OCI-LY3 (cell line): ENCODE measurements at regions not wholly inside any gene's neighbourhood (a gene's known extent, or its start where the extent isn't known, plus 50 kb on each side); places are given as distances from the start of the nearest gene placed in this dataset.

Experiments
- H2AFZ ChIP-seq: fragments of 200-600, 300-600 bp; shearing (Covaris generic); 2 replicates; pipeline ENCODE4 v1.6.0; 2014; ENCODE audit warnings: antibody characterized with exemption, low read depth, low read length
- H3K27ac ChIP-seq: fragments of 200-600, 300-600 bp; sonication (generic); 2 replicates; pipeline ENCODE4 v1.5.1; 2014; ENCODE audit warnings: mild to moderate bottlenecking, low read length, moderate library complexity, mixed read lengths
- H3K27me3 ChIP-seq: fragments of 200-600, 300-600 bp; sonication (generic); 2 replicates; pipeline ENCODE4 v1.6.1; 2014; ENCODE audit warnings: low read depth, low read length, mixed read lengths
- H3K36me3 ChIP-seq: fragments of 200-600, 300-600 bp; sonication (generic); replicated peaks from 2 replicates; pipeline ENCODE3; 2014; ENCODE audit warnings: low read depth, low read length, mixed read lengths
- H3K4me1 ChIP-seq: fragments of 300-600, 200-600 bp; sonication (generic); 2 replicates; pipeline ENCODE4 v1.6.1; 2014; ENCODE audit warnings: low read length, mixed read lengths
- H3K4me2 ChIP-seq: fragments of 200-600, 300-600 bp; sonication (generic); 2 replicates; pipeline ENCODE4 v1.6.1; 2014; ENCODE audit warnings: low read length, mixed read lengths
- H3K4me3 ChIP-seq: fragments of 300-600, 200-600 bp; sonication (generic); 2 replicates; pipeline ENCODE4 v1.5.1; 2014; ENCODE audit warnings: antibody characterized with exemption, mild to moderate bottlenecking, low read length, moderate library complexity
- H3K79me2 ChIP-seq: fragments of 300-600, 200-600 bp; shearing (Covaris generic); 2 replicates; pipeline ENCODE4 v1.6.1; 2014; ENCODE audit warnings: mild to moderate bottlenecking, low read length, mixed read lengths
- H3K9ac ChIP-seq: fragments of 300-600, 200-600 bp; shearing (Covaris generic); 2 replicates; pipeline ENCODE4 v1.6.0; 2014; ENCODE audit warnings: mild to moderate bottlenecking, low read length, moderate library complexity
- H3K9me3 ChIP-seq: fragments of 200-600, 300-600 bp; shearing (Covaris generic); 2 replicates; pipeline ENCODE4 v1.6.1; 2014; ENCODE audit warnings: low read length, mixed read lengths; ENCODE audit not compliant: insufficient read depth
- H4K20me1 ChIP-seq: fragments of 200-600, 300-600 bp; sonication (generic); 2 replicates; pipeline ENCODE4 v1.6.1; 2016; ENCODE audit warnings: low read length, mixed read lengths; ENCODE audit not compliant: insufficient read depth
- EZH2phosphoT487 ChIP-seq: fragments of 200-600 bp; shearing (Covaris generic); IDR thresholded peaks from 2 replicates; pipeline ENCODE4 v1.6.1; 2018; ENCODE audit warnings: antibody characterized with exemption, mixed run types, low read depth
- TF ChIP-seq, protein P1 (sequence below): fragments of 200-600, 300-600 bp; sonication (generic); IDR thresholded peaks from 2 replicates; pipeline ENCODE4 v1.5.1; 2014; ENCODE audit warnings: antibody characterized with exemption, low read length, low read depth

DNA sequence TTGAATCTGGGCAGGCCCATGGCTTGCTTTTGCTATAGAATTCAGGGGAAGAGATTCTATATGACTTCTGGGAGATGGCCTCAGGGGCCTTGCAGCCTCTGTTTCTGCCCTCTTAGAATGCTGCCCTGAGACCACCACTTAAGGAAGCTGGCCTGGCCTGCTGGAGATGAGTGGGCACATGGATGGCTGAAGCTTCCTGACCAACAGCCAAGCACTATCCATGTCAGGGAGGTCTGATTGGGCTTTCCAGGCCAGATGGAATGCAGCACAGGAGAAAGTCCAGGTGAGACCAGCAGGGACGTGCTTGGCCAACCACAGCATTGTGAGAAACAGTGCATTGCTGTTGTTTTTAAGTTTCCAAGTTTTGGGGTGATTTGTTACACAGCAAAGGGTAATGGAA is 308.1 kb downstream of the PTPRU start:
- H3K4me1 ChIP-seq = no peaks in the 10 kb centered on the region
- no peaks in the 10 kb centered on the region for H3K9me3 ChIP-seq
- no peaks in the 10 kb centered on the region for H3K79me2 ChIP-seq
- no peak overlapping the region for H3K27ac ChIP-seq
- H3K4me2 ChIP-seq = no peak overlapping the region
- TF ChIP-seq EZH2phosphoT487 = no peak
- TF ChIP-seq, protein P1, sequence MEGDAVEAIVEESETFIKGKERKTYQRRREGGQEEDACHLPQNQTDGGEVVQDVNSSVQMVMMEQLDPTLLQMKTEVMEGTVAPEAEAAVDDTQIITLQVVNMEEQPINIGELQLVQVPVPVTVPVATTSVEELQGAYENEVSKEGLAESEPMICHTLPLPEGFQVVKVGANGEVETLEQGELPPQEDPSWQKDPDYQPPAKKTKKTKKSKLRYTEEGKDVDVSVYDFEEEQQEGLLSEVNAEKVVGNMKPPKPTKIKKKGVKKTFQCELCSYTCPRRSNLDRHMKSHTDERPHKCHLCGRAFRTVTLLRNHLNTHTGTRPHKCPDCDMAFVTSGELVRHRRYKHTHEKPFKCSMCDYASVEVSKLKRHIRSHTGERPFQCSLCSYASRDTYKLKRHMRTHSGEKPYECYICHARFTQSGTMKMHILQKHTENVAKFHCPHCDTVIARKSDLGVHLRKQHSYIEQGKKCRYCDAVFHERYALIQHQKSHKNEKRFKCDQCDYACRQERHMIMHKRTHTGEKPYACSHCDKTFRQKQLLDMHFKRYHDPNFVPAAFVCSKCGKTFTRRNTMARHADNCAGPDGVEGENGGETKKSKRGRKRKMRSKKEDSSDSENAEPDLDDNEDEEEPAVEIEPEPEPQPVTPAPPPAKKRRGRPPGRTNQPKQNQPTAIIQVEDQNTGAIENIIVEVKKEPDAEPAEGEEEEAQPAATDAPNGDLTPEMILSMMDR = no peak
- no peak overlapping the region for H3K4me3 ChIP-seq
- no peak overlapping the region for H2AFZ ChIP-seq
- H3K9ac ChIP-seq = no peak overlapping the region
- no peaks in the 10 kb centered on the region for H3K27me3 ChIP-seq
- no peaks in the 10 kb centered on the region for H3K36me3 ChIP-seq
- no peaks in the 10 kb centered on the region for H4K20me1 ChIP-seq

DNA sequence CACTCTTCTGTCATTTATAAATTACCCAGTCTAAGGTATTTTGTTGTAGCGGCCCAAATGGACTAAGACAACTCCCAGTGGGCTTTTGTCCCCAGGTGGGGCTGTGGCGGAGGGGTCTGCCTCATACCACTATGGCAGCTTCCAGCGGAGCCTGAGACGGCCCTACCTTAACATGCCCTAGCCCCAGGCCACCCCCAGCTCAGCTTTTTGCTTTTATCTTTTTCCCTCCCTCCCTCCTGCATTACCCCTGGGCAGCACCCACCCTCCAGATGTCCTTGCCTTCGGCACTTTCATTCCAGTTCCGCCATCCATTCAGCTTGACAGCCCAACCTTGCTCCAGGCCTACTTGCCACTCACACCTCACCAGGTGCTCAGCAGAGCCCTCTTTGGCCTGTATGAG is 307.3 kb downstream of the PTPRU start:
- H3K4me2 ChIP-seq = no peak overlapping the region

DNA sequence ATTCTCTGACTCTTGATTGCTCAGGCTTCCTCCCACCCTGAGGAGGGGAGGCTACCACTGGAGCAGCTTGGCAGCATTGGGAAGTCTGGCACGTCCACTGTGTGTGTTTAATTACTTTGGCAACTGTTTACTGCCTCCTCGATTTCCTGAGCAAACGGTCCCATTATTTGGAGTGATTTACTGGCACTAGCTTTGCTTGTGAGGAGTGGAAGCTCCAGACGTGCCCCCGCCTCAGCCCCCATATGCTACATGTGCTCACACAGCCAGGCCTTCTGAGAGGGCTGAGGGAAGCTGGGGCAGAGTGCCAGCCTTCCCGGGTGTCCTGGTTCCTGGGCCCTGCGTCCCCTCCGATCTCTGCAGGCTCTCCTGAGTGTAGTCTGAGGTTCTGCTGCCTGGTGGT is 306.2 kb downstream of the PTPRU start:
- Histone ChIP-seq H3K9me3 (no peaks in the 10 kb centered on the region), H4K20me1 (no peaks in the 10 kb centered on the region), H3K36me3 (no peaks in the 10 kb centered on the region), H3K79me2 (no peaks in the 10 kb centered on the region), H3K4me3 (no peak overlapping the region), H2AFZ (no peak overlapping the region), H3K4me1 (no peaks in the 10 kb centered on the region), H3K27ac (no peak overlapping the region), H3K9ac (no peak overlapping the region), H3K27me3 (no peaks in the 10 kb centered on the region), H3K4me2 (no peak overlapping the region)
- no peak for TF ChIP-seq EZH2phosphoT487
- TF ChIP-seq, protein P1 = no peak

More for the DNA sequence above, 307.3 kb downstream of the PTPRU start:
- no peaks in the 10 kb centered on the region for H3K9me3 ChIP-seq
- no peak for TF ChIP-seq EZH2phosphoT487
- TF ChIP-seq, protein P1 = no peak
- H3K27me3 ChIP-seq = no peaks in the 10 kb centered on the region
- no peaks in the 10 kb centered on the region for H3K36me3 ChIP-seq
- no peaks in the 10 kb centered on the region for H4K20me1 ChIP-seq
- no peaks in the 10 kb centered on the region for H3K79me2 ChIP-seq
- H2AFZ ChIP-seq = no peak overlapping the region
- H3K4me1 ChIP-seq = no peaks in the 10 kb centered on the region
- H3K27ac ChIP-seq = no peak overlapping the region
- H3K9ac ChIP-seq = no peak overlapping the region
- H3K4me3 ChIP-seq = no peak overlapping the region

DNA sequence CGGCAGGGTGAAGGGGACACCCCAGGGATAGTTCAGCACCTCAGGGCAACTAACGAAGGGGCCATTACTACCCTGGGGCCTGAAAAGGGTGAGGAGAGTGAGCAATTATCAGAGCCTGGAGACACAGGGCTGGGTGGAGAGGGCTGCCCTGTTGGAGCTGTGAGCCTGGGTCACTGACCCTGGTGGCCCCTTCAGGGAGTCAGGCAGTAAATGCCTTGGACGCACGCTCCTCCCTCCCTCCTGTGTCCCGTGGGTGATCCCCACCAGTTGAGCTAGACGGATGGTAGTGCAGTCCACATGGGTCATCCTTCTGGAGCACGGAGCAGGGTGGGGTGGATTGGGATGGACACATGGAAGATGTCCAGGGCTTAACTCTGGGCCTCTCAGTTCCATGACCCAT is 305.3 kb downstream of the PTPRU start:
- Histone ChIP-seq H4K20me1 (no peaks in the 10 kb centered on the region), H3K27me3 (no peaks in the 10 kb centered on the region), H3K36me3 (no peaks in the 10 kb centered on the region), H2AFZ (no peak overlapping the region), H3K9me3 (no peaks in the 10 kb centered on the region), H3K4me3 (no peak overlapping the region), H3K27ac (no peak overlapping the region), H3K4me1 (no peaks in the 10 kb centered on the region), H3K79me2 (no peaks in the 10 kb centered on the region), H3K9ac (no peak overlapping the region), H3K4me2 (no peak overlapping the region)
- TF ChIP-seq, protein P1 = no peak
- no peak for TF ChIP-seq EZH2phosphoT487
